H9 (cell line): ENCODE measurements at regions not wholly inside any gene's neighbourhood (a gene's known extent, or its start where the extent isn't known, plus 50 kb on each side); places are given as distances from the start of the nearest gene placed in this dataset.

ENCODE experiments used
- DNase-seq: peaks from one replicate; pipeline ENCODE4 v3.0.0-alpha.2; 2017
- H2AFZ ChIP-seq: one replicate; pipeline ENCODE4 v1.6.1; 2013; ENCODE audit warnings: mild to moderate bottlenecking, low read length, control low read depth, moderate library complexity
- H2AK5ac ChIP-seq: 2 replicates; pipeline ENCODE4 v1.6.1; 2013; ENCODE audit warnings: low read length, control low read depth, mixed read lengths; ENCODE audit not compliant: insufficient read length
- H2BK120ac ChIP-seq: one replicate; pipeline ENCODE4 v1.6.1; 2013; ENCODE audit warnings: low read depth, mild to moderate bottlenecking, low read length, control low read depth, inconsistent platforms; ENCODE audit not compliant: poor library complexity, severe bottlenecking
- H2BK12ac ChIP-seq: 2 replicates; pipeline ENCODE4 v1.6.1; 2013; ENCODE audit warnings: low read length, control low read depth, mixed read lengths, low read depth; ENCODE audit not compliant: insufficient read length
- H2BK15ac ChIP-seq: 2 replicates; pipeline ENCODE4 v1.6.1; 2013; ENCODE audit warnings: low read depth, low read length, control low read depth
- H2BK20ac ChIP-seq: one replicate; pipeline ENCODE4 v1.6.1; 2013; ENCODE audit warnings: low read depth, mild to moderate bottlenecking, low read length, control low read depth, inconsistent platforms; ENCODE audit not compliant: poor library complexity, severe bottlenecking
- H2BK5ac ChIP-seq: 2 replicates; pipeline ENCODE4 v1.6.1; 2013; ENCODE audit warnings: low read length, control low read depth, mixed read lengths; ENCODE audit not compliant: insufficient read length
- H3K14ac ChIP-seq: 2 replicates; pipeline ENCODE4 v1.6.1; 2013; ENCODE audit warnings: low read length, control low read depth; ENCODE audit not compliant: insufficient read depth
- H3K18ac ChIP-seq: 2 replicates; pipeline ENCODE4 v1.6.1; 2013; ENCODE audit warnings: low read depth, mild to moderate bottlenecking, mixed read lengths, low read length, control low read depth; ENCODE audit not compliant: insufficient read length
- H3K23ac ChIP-seq: 2 replicates; pipeline ENCODE4 v1.6.1; 2013; ENCODE audit warnings: low read length, control low read depth, mixed read lengths, low read depth; ENCODE audit not compliant: insufficient read length
- H3K23me2 ChIP-seq: 2 replicates; pipeline ENCODE4 v1.6.1; 2013; ENCODE audit warnings: low read depth, mild to moderate bottlenecking, mixed read lengths, low read length, control low read depth; ENCODE audit not compliant: insufficient read length, poor library complexity, severe bottlenecking
- H3K27ac ChIP-seq: 2 replicates; pipeline ENCODE4 v1.5.1; 2013; ENCODE audit warnings: low read length, control low read depth, mixed read lengths, low read depth; ENCODE audit not compliant: insufficient read length
- H3K27me3 ChIP-seq: 2 replicates; pipeline ENCODE4 v1.6.1; 2013; ENCODE audit warnings: low read length, control low read depth, inconsistent platforms; ENCODE audit not compliant: insufficient read depth
- H3K4ac ChIP-seq: 2 replicates; pipeline ENCODE4 v1.6.1; 2013; ENCODE audit warnings: low read depth, mild to moderate bottlenecking, control low read depth, inconsistent platforms, low read length, moderate library complexity
- H3K4me1 ChIP-seq: 2 replicates; pipeline ENCODE4 v1.6.1; 2013; ENCODE audit warnings: low read length, control low read depth, inconsistent platforms; ENCODE audit not compliant: insufficient read depth
- H3K4me2 ChIP-seq: 2 replicates; pipeline ENCODE4 v1.6.1; 2013; ENCODE audit warnings: low read length, control low read depth, mixed read lengths; ENCODE audit not compliant: insufficient read length, insufficient read depth
- H3K56ac ChIP-seq: 2 replicates; pipeline ENCODE4 v1.6.1; 2013; ENCODE audit warnings: low read depth, mild to moderate bottlenecking, mixed read lengths, low read length, control low read depth; ENCODE audit not compliant: insufficient read length
- H3K79me1 ChIP-seq: 2 replicates; pipeline ENCODE4 v1.6.1; 2013; ENCODE audit warnings: low read depth, mild to moderate bottlenecking, moderate library complexity, low read length, control low read depth, inconsistent platforms; ENCODE audit not compliant: insufficient read depth, poor library complexity, severe bottlenecking
- H3K79me2 ChIP-seq: 2 replicates; pipeline ENCODE4 v1.6.1; 2013; ENCODE audit warnings: low read length, control low read depth, inconsistent platforms; ENCODE audit not compliant: insufficient read depth
- H3K9ac ChIP-seq: 2 replicates; pipeline ENCODE4 v1.6.1; 2013; ENCODE audit warnings: low read length, control low read depth, mixed read lengths; ENCODE audit not compliant: insufficient read length; ENCODE audit errors: extremely low read depth
- H3K9me3 ChIP-seq: one replicate; pipeline ENCODE4 v1.6.1; 2013; ENCODE audit warnings: low read depth, low read length, inconsistent platforms; ENCODE audit not compliant: control insufficient read depth
- H3T11ph ChIP-seq: one replicate; pipeline ENCODE4 v1.6.1; 2013; ENCODE audit warnings: mild to moderate bottlenecking, low read length, control low read depth, inconsistent platforms
- H4K20me1 ChIP-seq: one replicate; pipeline ENCODE4 v1.6.1; 2013; ENCODE audit not compliant: control insufficient read depth, insufficient read length, insufficient read depth
- H4K5ac ChIP-seq: 2 replicates; pipeline ENCODE4 v1.6.1; 2013; ENCODE audit warnings: low read depth, mild to moderate bottlenecking, mixed read lengths, low read length, control low read depth; ENCODE audit not compliant: insufficient read length
- H4K8ac ChIP-seq: replicated peaks from 2 replicates; pipeline ENCODE4 v1.6.1; 2013; ENCODE audit warnings: low read length, control low read depth, mixed read lengths, low read depth; ENCODE audit not compliant: insufficient read length
- H4K91ac ChIP-seq: 2 replicates; pipeline ENCODE4 v1.6.1; 2013; ENCODE audit warnings: low read depth, mild to moderate bottlenecking, moderate library complexity, mixed read lengths, low read length, control low read depth; ENCODE audit not compliant: insufficient read length
- H3K27ac Mint-ChIP-seq, 3 experiments: 2 replicates in 2 of 3; 3 replicates in 1 of 3; pipeline ENCODE4 v1.8.0; 2020 to 2021; ENCODE audit warnings: mixed read lengths in 3 of 3, mild to moderate bottlenecking in 1 of 3, moderate library complexity in 1 of 3
- H3K27me3 Mint-ChIP-seq: 2 replicates; pipeline ENCODE4 v1.8.0; 2021; ENCODE audit warnings: low read depth, mild to moderate bottlenecking, moderate library complexity, mixed read lengths
- H3K36me3 Mint-ChIP-seq, 3 experiments: 2 replicates in 2 of 3; 3 replicates in 1 of 3; pipeline ENCODE4 v1.8.0; 2020 to 2021; ENCODE audit warnings: low read depth in 3 of 3, mixed read lengths in 3 of 3; ENCODE audit not compliant: insufficient read depth in 1 of 3
- H3K4me1 Mint-ChIP-seq, 2 experiments: 2 replicates each; pipeline ENCODE4 v1.8.0; 2020; ENCODE audit warnings: mixed read lengths in 2 of 2
- H3K4me3 Mint-ChIP-seq, 2 experiments: 2 replicates in 1 of 2; 3 replicates in 1 of 2; pipeline ENCODE4 v1.8.0; 2020 to 2021; ENCODE audit warnings: mild to moderate bottlenecking in 2 of 2, mixed read lengths in 2 of 2, moderate library complexity in 1 of 2
- H3K9me3 Mint-ChIP-seq, 2 experiments: 2 replicates in 1 of 2; 3 replicates in 1 of 2; pipeline ENCODE4 v1.8.0; 2020; ENCODE audit warnings: mild to moderate bottlenecking in 2 of 2, mixed read lengths in 2 of 2, moderate library complexity in 1 of 2
- CTCF ChIP-seq: fragments of 200-600 bp; sonication (generic); conservative IDR thresholded peaks from 3 replicates; pipeline ENCODE4 v1.8.0; 2021; ENCODE audit warnings: antibody characterized with exemption, mild to moderate bottlenecking
- WGBS: extraction: QIAGEN DNeasy Blood & Tissue Kit; methylation state at CpG from one replicate; pipeline ENCODE4 v1.1.7; 2013; ENCODE audit warnings: missing lambda C conversion rate, low lambda C conversion rate, mixed read lengths; ENCODE audit not compliant: insufficient read length; ENCODE audit errors: extremely low coverage; 5-methylcytosine and 5-hydroxymethylcytosine counted together

GRCh38 chr7:73919694-73920375, 58.9 kb downstream of the TMEM270 start:
- Histone ChIP-seq H4K20me1 (no peaks in the 10 kb centered on the region), H3K18ac (peak overlapping the region; percentile 40), H3K9me3 (no peaks in the 10 kb centered on the region), H2BK20ac (no peak overlapping the region), H3K4me2 (no peak overlapping the region), H3K56ac (no peak overlapping the region), H2BK15ac (no peak overlapping the region), H3T11ph (no peak overlapping the region), H3K4ac (no peak overlapping the region), H3K79me2 (no peaks in the 10 kb centered on the region), H3K23me2 (no peaks in the 10 kb centered on the region), H3K79me1 (no peaks in the 10 kb centered on the region), H3K9ac (no peak overlapping the region), H4K91ac (no peak overlapping the region), H2BK12ac (no peak overlapping the region), H4K8ac (no peak overlapping the region), H3K27ac (no peak overlapping the region), H3K27me3 (no peaks in the 10 kb centered on the region), H2BK5ac (no peak overlapping the region), H2AK5ac (no peak overlapping the region), H2AFZ (no peak overlapping the region), H3K23ac (no peak overlapping the region), H3K4me1 (peaks cover 2% of the 10 kb centered on the region; the same call in 1 of the 2 replicates), H4K5ac (no peak overlapping the region), H2BK120ac (no peak overlapping the region), H3K14ac (no peak overlapping the region)
- Mint-ChIP-seq H3K4me1 (peaks cover 25 to 36% of the 10 kb centered on the region in 2 experiments), H3K27ac (peak overlapping the region in 2 of 3 experiments; percentile 95; a peak in 4 of 7 replicates), H3K9me3 (no peaks in the 10 kb centered on the region; a peak in 1 of 5 replicates), H3K4me3 (peak overlapping the region in 1 of 2 experiments; percentile 42; a peak in 1 of 5 replicates), H3K36me3 (no peaks in the 10 kb centered on the region), H3K27me3 (peaks cover 3% of the 10 kb centered on the region)
- no CpG with 5 or more reads among the region's 9 CpGs for WGBS
- no peak for DNase-seq
- TF ChIP-seq CTCF, result no peak
